HG03565 (cell line): ENCODE measurements at regions not wholly inside any gene's neighbourhood (a gene's known extent, or its start where the extent isn't known, plus 50 kb on each side); places are given as distances from the start of the nearest gene placed in this dataset.

Source experiments
- ATAC-seq: cut with Tn5 transposase; IDR thresholded peaks from one replicate; pipeline ENCODE4 v1.9.1; 2021; ENCODE audit warnings: mild to moderate bottlenecking, moderate library complexity; ENCODE audit not compliant: unreplicated experiment

DNA sequence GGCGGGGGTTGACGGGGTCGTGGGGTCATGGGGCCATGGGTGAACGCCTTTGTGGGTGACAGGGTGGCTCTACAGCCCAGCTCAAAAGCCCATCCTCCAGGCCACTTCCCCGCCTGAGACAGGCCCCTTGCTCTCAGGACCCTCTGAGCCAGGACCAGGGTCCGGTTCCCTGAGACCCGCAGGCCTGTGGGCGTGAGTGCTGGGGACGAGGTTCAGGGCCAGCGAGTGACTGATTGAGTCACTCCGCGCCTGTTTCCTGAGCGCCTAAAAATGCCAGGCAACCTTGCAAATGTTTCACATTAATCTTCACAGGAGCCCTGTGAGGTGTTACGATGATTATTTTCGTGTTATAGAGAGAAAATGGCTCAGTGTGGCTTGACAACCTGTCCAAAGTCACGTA is 97.8 kb downstream of the ZNF674 start:
- ATAC-seq = no peak

DNA sequence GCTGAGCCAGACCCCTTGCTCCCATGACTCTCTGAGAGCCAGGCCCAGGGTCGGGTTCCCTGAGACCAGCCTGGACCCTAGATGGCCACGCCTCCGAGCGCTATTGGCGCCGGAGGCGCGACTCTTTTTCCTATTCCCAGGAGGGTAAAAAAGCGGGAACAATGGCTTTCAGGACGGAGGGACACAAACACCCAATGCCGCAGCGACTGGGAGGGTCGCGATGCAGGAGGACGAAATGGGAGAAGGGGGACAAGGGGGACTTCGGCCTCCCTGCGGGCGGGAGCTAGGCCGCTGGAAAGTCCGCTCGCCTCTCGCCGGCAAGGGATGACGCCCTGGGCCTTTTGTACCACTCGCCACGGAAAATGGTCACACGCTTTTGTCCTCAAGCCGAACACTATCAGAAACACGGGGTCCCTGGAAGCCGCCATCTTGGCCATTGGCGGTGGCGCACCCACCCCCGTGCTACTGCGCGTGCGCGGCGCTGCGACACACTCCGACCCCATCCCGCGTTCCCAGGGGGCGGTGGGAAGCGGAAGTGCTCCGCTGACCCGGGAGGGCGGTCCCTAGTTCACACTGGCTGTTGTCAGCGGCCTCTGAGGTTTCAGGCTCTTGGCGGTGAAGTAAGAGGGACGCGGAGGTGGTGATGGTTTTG is 98.4 kb downstream of the ZNF674 start:
- peak; percentile 89 for ATAC-seq

DNA sequence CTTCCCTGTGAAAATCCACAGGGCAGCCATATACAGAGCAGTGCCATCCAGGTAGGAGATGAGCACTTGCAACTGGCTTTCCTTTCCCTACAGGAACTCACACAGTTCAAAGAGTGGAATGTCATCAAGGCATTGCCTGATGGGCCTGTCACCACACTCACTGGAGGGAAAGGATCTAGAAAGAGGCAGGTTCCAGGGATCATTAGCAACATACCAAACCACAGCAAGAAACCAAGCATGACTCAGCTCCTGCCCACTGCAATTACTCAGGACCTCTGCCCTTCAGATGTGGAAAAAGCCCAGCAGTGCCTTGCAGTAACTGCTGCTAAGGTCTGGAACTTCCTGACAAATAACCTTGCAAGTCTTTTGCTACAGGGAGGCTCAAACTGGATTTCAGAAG is 101.2 kb downstream of the ZNF674 start:
- ATAC-seq = no peak

DNA sequence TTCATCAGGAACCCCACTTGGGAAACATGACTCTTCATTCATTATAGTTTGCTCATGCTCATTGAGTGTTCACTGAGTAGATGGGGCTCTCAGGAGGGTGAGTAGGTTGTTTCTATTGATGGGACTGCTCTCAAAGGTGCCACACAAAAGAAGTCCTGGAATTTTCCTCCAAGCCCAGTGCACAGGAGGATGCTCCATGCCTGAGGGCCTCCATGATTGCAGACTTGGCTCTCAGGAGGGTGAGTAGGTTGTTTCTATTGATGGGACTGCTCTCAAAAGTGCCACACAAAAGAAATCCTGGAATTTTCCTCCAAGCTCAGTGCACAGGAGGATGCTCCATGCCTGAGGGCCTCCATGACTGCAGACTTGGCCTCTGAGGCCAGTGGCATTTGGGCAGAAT is 108.5 kb downstream of the ZNF674 start:
- ATAC-seq = no peak

DNA sequence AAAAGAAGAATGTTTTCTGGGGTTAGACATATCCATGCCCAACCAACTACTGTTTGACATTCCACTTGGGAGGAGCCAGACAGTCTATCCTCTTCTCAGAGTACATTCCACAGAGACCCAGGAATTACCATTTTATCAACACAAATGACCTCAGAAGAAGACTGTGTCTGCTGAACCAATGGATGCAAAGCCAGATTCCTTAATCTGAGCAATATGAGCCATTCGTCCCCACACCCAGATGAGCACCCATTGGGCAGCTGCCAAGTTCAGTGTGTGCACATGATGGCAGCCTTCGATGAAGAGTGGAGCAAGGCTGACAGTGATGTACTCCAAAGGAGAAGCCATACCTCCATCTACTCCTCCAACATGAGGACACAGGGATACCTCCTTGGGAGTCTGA is 111.3 kb downstream of the ZNF674 start:
- ATAC-seq = no peak

DNA sequence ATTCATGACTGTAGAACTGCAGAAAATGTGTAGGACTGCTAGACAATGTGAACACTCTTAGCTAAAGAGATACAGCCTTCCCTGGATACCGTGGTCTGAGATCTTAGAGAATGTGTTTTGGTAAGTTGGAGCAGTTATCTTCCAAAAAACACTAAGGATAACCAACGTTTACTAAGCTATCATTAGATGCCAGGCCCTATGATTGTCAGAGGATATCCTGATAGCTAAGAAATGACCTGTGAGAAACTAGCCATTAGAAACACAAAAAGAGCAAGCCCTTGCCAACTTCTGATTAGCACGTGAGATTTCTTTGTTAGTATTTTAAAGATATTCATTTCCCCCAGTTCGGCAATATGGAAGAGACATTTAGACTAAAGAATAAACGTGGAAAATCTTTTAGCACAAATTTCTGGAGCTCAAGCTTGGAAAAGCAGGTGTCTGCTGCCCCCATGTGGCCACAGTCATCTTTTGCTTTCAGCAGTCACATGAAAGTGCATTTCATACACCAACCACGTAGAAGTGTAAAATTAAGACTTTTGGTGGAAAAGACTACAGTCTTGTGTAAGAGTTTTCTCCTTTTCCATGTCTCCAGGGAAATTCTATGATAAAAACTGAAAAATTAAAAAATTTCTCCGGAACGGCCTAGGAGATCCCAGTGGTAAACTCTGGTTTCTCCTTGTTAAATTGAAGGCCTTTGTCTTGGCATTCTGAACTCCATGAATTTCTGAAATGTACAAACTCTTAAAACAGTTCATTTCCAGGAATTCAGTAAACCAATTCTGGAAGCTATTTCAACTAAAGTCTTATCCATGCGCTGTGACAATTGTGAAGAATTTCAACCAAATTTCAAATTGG is 136.4 kb downstream of the ZNF674 start:
- no peak for ATAC-seq

DNA sequence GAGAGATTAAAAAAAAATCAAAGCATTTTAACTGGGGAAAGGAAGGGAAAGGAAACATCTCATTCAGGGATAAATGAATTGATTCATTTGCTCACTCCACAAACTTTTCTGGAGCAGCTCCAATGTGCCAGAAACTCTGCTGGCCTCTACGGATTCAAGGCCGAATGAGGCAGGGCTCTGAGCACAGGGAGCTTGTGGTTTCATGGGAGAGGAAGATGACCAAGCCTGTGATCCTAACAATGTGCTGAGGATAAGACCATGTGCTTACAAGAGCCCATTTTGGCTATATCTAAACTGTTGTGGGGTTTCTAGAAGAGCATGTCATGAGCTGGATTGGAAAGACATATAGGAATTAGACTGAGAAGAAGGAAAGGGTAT is 137.5 kb downstream of the ZNF674 start:
- ATAC-seq = no peak

DNA sequence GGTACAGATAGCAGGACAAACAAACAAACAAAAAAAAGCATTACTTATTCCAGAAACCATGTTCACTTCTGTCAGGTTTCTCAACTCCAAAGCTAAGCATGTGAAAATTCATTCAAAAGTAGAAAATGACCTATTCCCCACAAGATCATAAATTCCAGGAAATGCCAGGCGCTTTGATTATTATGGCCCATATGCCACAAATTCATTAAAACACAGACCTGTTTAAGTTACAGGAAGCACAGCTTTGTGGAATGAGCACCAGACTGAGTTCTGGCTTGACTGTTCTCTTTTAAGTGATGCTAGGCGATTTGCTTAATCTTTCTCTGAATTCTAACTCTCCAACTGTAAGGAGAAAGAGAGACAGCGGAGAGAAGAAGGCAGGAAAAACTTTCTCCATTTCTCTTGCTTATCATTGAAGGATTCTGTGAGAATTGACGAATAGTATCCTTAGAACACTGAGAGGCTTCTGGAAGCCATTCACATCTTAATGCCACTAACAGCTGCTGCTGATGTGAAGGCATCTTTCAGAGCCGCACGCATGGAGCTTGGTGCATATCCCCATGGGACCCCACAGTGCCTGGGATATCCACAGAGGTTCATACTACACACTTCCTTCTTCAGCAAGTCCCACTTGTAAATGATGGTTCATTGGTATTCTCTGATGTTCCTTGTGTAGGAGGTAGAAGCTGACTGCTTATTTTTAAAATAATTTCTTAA is 138.0 kb downstream of the ZNF674 start:
- no peak for ATAC-seq

DNA sequence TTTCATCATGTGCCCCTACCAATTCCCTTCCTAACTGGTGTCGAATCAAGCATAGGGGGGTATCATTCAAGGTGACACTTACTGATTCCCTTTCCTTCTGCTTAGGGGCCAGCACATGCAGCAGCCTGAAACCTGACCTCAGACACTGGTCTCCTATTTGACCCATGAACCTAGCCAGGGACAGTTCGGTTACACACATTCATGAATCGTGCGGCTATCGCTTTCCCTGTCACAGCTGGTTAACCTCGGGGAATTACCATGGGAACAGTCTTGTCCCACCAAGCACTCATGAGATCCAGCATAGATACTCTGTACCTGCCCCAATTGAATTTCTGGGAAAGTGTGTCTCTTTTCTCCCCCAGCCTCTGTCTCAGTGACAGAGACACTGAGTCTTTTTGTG is 140.4 kb downstream of the ZNF674 start:
- no peak for ATAC-seq

DNA sequence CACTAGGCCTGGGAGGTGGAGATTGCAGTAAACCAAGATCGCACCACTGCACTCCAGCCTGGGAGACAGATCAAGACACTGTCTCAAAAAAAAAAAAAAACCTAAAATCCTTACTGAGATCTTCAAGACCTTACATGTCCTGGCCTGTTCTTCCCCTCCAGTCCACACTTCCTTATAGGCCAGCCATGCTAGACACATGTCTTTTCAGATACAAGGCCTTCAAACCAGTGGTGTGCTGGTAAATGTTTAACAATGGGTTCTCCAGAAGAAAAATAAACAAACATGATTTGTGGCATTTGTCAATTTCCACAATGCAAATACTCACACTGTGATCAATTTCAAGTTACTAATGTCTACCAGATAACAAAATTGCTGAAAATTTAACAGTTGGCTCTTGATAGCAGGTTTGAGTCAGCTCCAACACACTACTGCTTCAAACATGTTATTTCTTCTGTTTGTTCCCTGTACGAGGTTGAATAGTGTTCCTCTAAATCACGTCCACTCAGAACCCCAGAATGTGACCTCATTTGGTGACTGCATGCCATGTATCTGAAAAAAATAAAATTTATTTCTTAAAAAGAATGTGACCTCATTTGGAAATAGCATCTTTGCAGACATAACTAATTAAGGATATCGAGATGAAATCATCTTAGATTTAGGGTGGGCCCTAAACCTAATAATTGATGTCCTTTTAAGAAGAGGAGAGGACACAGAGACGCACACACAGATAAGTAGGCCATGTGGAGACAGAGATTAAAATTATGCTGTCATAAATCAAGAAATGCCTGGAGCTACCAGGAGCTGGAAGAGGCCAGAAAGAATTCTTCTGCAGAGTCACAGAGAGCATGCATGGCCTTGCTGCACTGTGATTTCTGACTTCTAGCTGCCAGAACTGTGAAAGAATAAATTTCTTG is 144.4 kb downstream of the ZNF674 start:
- ATAC-seq = no peak

DNA sequence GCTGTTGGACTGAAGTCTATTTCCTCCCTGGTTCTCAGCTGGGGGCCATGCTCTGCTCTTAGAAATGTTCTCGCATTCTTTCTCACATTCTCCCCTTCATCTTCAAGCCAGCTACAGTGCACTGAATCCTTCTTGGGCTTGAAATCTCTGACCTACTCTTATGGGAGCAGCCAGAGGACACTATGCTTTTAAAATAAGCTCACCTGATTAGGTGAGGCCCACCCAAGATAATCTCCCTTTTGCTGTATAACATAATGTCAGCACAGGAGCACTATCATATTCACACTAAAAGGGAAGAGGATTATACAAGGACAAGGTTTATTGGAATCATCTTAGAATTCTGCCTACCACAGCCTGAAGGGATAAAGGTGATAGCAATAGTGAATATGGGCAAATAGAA is 146.3 kb downstream of the ZNF674 start:
- no peak for ATAC-seq

DNA sequence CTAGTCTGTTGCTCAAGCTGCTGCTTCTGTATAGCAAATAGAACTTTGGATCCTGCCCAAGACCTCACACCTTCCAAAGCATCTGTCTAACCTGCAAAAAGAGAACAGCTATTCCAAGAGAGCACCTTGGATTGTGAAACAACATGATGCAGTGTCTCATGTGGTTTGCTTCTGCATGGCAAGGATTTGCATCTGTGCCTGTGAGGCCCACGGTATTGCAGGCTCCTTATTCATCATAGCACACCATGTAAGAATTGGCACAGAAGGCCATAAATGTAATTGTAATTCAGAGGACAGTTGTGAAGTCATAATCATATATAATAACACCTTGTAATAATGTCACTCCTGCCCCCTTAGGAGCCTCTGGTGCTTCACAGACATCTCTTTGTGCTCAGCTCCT is 147.1 kb downstream of the ZNF674 start:
- no peak for ATAC-seq

DNA sequence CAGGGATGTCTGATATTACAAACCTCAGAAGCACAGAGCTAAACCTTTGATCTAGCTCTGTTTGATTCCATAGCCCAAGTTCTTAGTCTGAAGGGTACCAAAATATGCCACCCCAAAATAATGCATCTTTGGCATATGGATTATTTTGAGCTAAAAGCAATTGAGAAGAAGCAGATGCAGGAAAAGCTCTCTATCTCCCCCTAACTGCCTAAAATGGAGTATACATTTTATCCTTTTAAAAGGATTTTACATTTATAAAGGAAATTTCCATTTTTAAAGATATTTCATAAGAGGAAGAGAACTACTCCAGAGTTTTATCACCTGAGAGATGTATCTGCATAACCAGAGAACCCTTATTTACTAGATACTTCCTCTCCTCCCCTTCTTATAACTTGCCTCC is 158.7 kb downstream of the ZNF674 start:
- no peak for ATAC-seq

DNA sequence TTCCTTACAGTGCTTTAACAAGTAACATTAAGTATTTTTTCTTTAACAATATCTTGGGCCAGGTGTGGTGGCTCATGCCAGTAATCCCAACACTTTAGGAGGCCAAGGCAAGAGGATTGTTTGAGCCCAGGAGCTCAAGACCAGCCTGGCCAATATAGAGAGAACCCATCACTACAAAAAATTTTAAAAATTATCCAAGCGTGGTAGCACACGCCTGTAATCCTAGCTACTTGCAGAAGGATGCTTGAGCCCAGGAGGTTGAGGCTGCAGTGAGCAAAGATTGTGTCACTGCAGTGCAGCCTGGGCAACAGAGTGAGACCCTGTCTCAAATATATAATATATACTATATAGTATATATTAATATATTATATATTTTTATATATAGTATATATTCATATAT is 162.2 kb downstream of the ZNF674 start:
- ATAC-seq = no peak

DNA sequence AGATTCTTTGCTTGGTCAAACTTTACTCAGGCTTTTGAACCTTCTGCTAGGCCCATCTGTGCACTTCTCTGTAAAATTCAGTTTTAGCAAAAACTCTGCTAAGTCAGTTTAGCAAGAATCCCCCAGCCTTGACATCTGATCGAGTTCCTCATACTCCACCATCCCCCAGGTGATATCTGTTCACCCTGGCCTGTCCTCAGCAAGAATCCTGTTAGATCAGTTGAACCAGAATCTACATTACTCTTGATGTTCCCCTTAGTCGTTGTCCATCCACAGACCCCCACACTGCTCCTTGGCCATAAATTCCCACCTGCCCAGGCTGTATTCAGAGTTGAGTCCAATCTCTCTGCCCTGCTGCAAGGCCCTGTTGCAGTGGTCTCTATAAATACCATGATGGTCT is 162.6 kb downstream of the ZNF674 start:
- ATAC-seq = no peak

DNA sequence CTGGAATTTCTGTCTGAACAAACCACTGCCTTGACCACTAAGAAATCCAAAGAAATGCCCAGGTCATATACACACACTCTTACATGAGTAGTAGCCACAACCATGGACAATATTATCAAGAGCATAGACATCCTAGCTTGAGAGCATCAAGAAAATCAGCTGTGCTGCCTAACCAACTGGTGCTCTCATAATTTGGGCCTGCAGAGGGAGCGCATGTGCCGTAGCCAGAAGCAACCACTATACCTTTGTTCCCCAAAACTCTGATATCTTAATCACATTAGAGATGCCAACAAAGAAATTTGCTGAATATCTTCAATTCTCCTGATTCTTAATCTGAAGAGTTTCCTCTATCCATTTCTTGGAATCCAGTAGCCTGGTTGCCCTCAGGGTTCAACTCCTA is 163.6 kb downstream of the ZNF674 start:
- no peak for ATAC-seq

DNA sequence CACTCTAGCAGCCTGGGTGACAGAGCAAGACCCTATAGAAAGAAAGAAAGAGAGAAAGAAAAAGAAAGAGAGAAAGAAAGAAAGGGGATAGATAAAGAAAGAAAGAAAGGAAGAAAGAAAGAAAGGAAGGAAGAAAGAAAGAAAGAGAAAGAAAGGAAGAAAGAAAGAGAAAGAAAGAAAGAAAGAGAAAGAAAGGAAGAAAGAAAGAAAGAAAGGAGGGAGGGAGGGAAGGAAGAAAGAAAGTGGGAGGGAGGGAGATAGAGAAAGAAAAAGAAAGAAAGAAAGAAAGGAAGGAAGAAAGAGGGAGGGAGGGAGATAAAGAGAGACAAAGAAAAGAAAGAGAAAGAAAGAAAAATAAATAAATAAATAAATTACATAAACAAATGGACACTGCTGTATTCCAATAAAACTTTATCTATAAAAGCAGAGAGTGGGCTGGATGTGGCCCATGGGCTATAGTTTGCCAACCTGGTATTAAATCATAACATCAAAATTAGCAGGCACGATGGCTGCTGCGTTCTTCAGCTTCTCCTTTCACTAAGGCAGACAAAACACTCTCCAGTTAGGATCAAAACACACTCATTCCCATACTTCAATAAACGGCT is 165.0 kb downstream of the ZNF674 start:
- ATAC-seq = no peak

DNA sequence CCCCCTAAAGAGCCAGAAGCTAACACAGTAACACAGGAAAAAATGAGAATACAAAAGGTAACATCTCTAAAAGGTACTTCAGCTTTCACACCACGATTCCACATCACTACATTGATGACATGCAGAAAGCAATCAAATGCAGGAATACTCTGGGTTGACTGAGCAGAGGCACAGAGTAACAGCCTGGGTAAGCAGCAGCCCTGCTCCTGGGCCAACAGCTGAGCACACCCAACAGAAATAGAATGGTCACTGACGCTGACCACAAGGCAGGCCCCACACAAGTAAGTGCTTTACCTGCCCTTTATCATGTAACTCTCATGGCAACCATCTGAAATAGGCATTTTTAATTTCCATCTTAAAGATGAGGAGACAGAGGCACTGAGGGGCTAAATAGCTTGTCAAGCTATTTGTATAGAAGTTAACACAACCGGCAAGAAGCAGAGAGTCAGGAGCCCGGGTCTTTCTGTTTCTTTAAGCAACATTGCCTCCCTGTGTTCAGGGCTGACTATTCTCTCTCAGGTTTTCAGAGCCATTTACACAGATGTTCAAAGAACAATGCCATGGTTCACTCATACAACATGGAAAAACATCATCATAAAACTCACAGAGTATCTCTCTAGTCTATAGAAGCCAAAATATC is 168.9 kb downstream of the ZNF674 start:
- ATAC-seq = no peak

DNA sequence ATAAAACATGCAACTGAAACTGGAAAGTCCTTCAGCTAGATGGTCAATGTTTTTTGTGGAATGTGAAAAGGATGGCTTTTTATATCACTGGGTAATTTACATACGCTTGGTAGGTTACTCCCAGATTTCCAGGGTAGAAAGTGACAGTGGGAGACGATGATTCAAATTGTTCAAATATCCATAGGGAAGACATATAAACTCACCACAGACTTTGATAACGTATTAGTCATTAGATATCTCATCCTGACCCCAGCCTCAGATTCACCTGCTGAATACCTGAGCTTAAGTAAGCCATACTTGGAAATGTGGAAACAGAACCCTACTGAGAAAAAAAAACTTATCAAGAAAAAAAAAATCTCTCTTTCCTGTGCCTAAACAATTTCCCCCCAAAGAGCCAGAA is 169.4 kb downstream of the ZNF674 start:
- no peak for ATAC-seq

DNA sequence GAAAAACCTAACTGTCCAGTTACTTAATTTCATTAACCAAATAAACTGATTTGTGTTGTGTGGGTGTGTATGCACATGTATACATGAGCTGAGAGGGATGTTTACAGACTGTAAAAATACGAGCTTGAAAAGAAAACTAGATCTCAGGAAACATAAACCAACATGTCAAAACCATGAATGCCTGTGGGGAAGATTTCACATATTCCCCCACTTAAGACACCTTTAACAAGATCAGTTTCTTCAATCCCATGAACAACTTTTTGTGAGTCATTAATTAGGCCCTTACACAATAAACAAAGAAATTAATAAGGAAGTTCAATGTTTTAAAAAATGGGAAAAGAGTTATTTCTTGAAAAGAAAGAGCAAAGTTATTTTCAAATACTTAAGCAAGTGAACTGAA is 170.8 kb downstream of the ZNF674 start:
- ATAC-seq = no peak
